PFSK-1 (cell line): ENCODE measurements at regions not wholly inside any gene's neighbourhood (a gene's known extent, or its start where the extent isn't known, plus 50 kb on each side); places are given as distances from the start of the nearest gene placed in this dataset.

Experiments
- POLR2AphosphoS5 ChIP-seq: IDR thresholded peaks from 2 replicates; pipeline ENCODE4 v1.6.1; 2012; ENCODE audit warnings: low read depth, mild to moderate bottlenecking, control low read depth, low read length, moderate library complexity
- REST ChIP-seq, 2 experiments: IDR thresholded peaks; 2 replicates each; pipeline versions ENCODE4 v1.6.1 to v1.8.0; 2011 to 2012; ENCODE audit warnings: low read depth in 2 of 2, low read length in 2 of 2, control low read depth in 1 of 2, inconsistent platforms in 1 of 2, mild to moderate bottlenecking in 1 of 2, moderate library complexity in 1 of 2; ENCODE audit not compliant: insufficient read depth in 1 of 2
- SIN3A ChIP-seq: IDR thresholded peaks from 2 replicates; pipeline ENCODE4 v1.6.1; 2012; ENCODE audit warnings: mild to moderate bottlenecking, low read length, moderate library complexity, borderline replicate concordance; ENCODE audit not compliant: insufficient read depth
- TAF1 ChIP-seq: IDR thresholded peaks from 2 replicates; pipeline ENCODE4 v1.6.1; 2012; ENCODE audit warnings: low read length, control low read depth, borderline replicate concordance; ENCODE audit not compliant: insufficient read depth

GRCh38 chr2:19114126-19114525 is 244.3 kb downstream of the OSR1 start:
- TF ChIP-seq POLR2AphosphoS5 (no peak), REST (IDR thresholded peaks at IDR 0.05; ENCODE audit: insufficient read depth in 1 of 2, low read depth in 2 of 2, low read length in 2 of 2) (no peak), TAF1 (no peak), SIN3A (no peak)
